ENCODE measurements at regions not wholly inside any gene's neighbourhood (a gene's known extent, or its start where the extent isn't known, plus 50 kb on each side); places are given as distances from the start of the nearest gene placed in this dataset.

- no peak for DNase-seq
- H3K9me3 ChIP-seq: no peaks in the 10 kb centered on the region
- no peak overlapping the region for H3K4me3 ChIP-seq
- 84 to 85% (median 85%) methylated on average over 2 of the region's 2 CpGs for WGBS, 3 donors
- TF ChIP-seq CTCF (IDR thresholded peaks at IDR 0.05) (no peak), POLR2A (IDR thresholded peaks at IDR 0.05) (no peak), EP300 (IDR thresholded peaks at IDR 0.05) (no peak)
- intact Hi-C loops (cut with DNase I): no loop called here
- H3K4me1 ChIP-seq (ENCODE audit: insufficient read depth): no peaks in the 10 kb centered on the region
- no peaks in the 10 kb centered on the region for H3K36me3 ChIP-seq
- H3K27me3 ChIP-seq: no peaks in the 10 kb centered on the region
- no peak overlapping the region for H3K27ac ChIP-seq
These were observed 62.4 kb upstream of the TTLL7 start for GRCh38 chr1:84061336-84061735.

GRCh38 chr1:84060781-84061180 lies 61.8 kb upstream of the TTLL7 start:
- Histone ChIP-seq H3K27ac (no peak overlapping the region), H3K4me1 (ENCODE audit: insufficient read depth) (no peaks in the 10 kb centered on the region), H3K9me3 (no peaks in the 10 kb centered on the region), H3K4me3 (no peak overlapping the region), H3K36me3 (no peaks in the 10 kb centered on the region), H3K27me3 (no peaks in the 10 kb centered on the region)
- TF ChIP-seq CTCF (IDR thresholded peaks at IDR 0.05) (no peak), EP300 (IDR thresholded peaks at IDR 0.05) (no peak), POLR2A (IDR thresholded peaks at IDR 0.05) (no peak)
- WGBS, 3 donors: 64 to 73% (median 67%) methylated on average over 2 of the region's 2 CpGs
- intact Hi-C loops (cut with DNase I): no loop called here
- DNase-seq: no peak

GRCh38 chr1:84048820-84049219 lies 49.9 kb upstream of the TTLL7 start:
- no peaks in the 10 kb centered on the region for H3K36me3 ChIP-seq
- H3K4me3 ChIP-seq: no peak overlapping the region
- no peaks in the 10 kb centered on the region for H3K27me3 ChIP-seq
- no peak overlapping the region for H3K27ac ChIP-seq
- H3K4me1 ChIP-seq (ENCODE audit: insufficient read depth): no peaks in the 10 kb centered on the region
- intact Hi-C loops (cut with DNase I): no loop called here
- TF ChIP-seq POLR2A (IDR thresholded peaks at IDR 0.05): no peak
- TF ChIP-seq EP300 (IDR thresholded peaks at IDR 0.05): no peak
- no peak for TF ChIP-seq CTCF (IDR thresholded peaks at IDR 0.05)
- no peaks in the 10 kb centered on the region for H3K9me3 ChIP-seq
- 54 to 73% (median 64%) methylated on average over 2 of the region's 2 CpGs for WGBS, 3 donors
- DNase-seq: no peak

All from ovary (tissue), 7 donors.